NB4 (cell line): ENCODE measurements at regions not wholly inside any gene's neighbourhood (a gene's known extent, or its start where the extent isn't known, plus 50 kb on each side); places are given as distances from the start of the nearest gene placed in this dataset.
"Not testable (repeated sequence)": the region's sequence is repeated elsewhere in the genome, so short reads cannot be mapped to it uniquely, and the experiment has no call there.

Experiments used
- DNase-seq: peaks from one replicate; pipeline ENCODE4 v3.0.0; 2010; ENCODE audit warnings: low read depth
- H3K4me3 ChIP-seq: one replicate; pipeline ENCODE4 v1.5.1; 2011; ENCODE audit warnings: mild to moderate bottlenecking, low read depth, low read length, moderate library complexity
- MYC ChIP-seq: IDR thresholded peaks from 2 replicates; pipeline ENCODE4 v1.6.1; 2011; ENCODE audit warnings: low read depth, low read length
- POLR2A ChIP-seq: IDR thresholded peaks from 2 replicates; pipeline ENCODE4 v1.6.1; 2011; ENCODE audit warnings: mild to moderate bottlenecking; ENCODE audit not compliant: insufficient read length; ENCODE audit errors: extremely low read depth
- TF ChIP-seq, protein P1 (sequence below): IDR thresholded peaks from 2 replicates; pipeline ENCODE4 v1.6.1; 2011; ENCODE audit warnings: low read depth, low read length
- TF ChIP-seq, protein P2 (sequence below): IDR thresholded peaks from one replicate; pipeline ENCODE4 v1.5.1; 2012; ENCODE audit warnings: low read depth, low read length

- DNase-seq, result no peak
- TF ChIP-seq POLR2A (no peak), MYC (no peak)
- TF ChIP-seq, protein P1, sequence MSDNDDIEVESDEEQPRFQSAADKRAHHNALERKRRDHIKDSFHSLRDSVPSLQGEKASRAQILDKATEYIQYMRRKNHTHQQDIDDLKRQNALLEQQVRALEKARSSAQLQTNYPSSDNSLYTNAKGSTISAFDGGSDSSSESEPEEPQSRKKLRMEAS, result no peak
- TF ChIP-seq, protein P2, sequence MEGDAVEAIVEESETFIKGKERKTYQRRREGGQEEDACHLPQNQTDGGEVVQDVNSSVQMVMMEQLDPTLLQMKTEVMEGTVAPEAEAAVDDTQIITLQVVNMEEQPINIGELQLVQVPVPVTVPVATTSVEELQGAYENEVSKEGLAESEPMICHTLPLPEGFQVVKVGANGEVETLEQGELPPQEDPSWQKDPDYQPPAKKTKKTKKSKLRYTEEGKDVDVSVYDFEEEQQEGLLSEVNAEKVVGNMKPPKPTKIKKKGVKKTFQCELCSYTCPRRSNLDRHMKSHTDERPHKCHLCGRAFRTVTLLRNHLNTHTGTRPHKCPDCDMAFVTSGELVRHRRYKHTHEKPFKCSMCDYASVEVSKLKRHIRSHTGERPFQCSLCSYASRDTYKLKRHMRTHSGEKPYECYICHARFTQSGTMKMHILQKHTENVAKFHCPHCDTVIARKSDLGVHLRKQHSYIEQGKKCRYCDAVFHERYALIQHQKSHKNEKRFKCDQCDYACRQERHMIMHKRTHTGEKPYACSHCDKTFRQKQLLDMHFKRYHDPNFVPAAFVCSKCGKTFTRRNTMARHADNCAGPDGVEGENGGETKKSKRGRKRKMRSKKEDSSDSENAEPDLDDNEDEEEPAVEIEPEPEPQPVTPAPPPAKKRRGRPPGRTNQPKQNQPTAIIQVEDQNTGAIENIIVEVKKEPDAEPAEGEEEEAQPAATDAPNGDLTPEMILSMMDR, result no peak
- no peak overlapping the region for H3K4me3 ChIP-seq
Measured at GRCh38 chr12:29895966-29896365, 112.2 kb upstream of the TMTC1 start.

GRCh38 chr12:29893002-29893401 is 109.3 kb upstream of the TMTC1 start:
- TF ChIP-seq MYC, result no peak
- TF ChIP-seq POLR2A, result no peak
- TF ChIP-seq, protein P1, result no peak
- TF ChIP-seq, protein P2, result no peak
- H3K4me3 ChIP-seq, result no peak overlapping the region
- DNase-seq, result no peak

DNA sequence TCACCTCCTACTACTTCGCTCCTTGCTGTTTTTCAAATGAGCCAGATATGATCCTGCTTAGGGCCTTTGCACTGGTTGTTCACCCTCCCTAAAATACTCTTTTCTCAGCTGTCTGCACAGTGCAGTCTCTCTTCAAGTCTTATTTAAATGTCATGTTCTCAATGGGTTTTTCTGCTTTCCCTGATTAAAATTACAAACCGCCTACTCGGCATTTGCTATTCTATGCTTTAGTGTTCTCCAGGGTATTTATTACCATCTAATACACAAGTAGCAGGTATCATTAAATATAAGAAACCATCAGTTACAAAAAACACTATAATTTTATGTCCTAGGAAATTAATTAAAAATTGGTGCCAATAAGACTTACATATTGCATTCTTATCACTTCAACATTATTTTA is 108.0 kb upstream of the TMTC1 start:
- no peak for DNase-seq
- TF ChIP-seq, protein P1, result no peak
- TF ChIP-seq, protein P2, result no peak
- no peak for TF ChIP-seq POLR2A
- TF ChIP-seq MYC, result no peak
- H3K4me3 ChIP-seq, result no peak overlapping the region

GRCh38 chr12:29889737-29890136 is 106.0 kb upstream of the TMTC1 start:
- TF ChIP-seq, protein P2, result peak; percentile 60
- TF ChIP-seq, protein P1, result no peak
- no peak for TF ChIP-seq POLR2A
- TF ChIP-seq MYC, result no peak
- DNase-seq, result peak; percentile 63

DNA sequence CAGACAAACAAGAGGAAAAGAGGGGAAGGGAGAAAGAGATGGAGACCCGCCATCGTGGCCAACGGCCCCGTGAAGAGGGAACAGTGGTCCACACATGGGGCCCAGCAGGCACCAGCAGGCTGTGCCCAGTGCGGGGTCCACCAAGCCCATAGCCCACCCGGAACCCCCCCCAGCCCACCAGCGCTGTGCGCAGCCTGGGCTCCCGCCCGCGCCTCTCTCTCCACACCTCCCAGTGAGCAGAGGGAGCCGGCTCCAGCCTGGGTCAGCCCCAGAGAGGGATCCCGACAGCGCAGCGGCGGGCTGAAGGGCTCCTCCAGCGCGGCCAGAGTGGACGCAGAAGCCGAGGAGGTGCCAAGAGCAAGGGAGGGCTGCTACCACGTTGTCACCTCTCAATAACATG is 105.0 kb upstream of the TMTC1 start:
- TF ChIP-seq, protein P1, result no peak
- no peak for TF ChIP-seq MYC
- TF ChIP-seq POLR2A, result no peak
- TF ChIP-seq, protein P2, result no peak
- H3K4me3 ChIP-seq, result no peak overlapping the region

More at GRCh38 chr12:29889737-29890136, 106.0 kb upstream of the TMTC1 start:
- no peak overlapping the region for H3K4me3 ChIP-seq

GRCh38 chr12:29884957-29885356 is 101.2 kb upstream of the TMTC1 start:
- not testable (repeated sequence) for DNase-seq, H3K4me3 ChIP-seq

More for the DNA sequence above, 105.0 kb upstream of the TMTC1 start:
- DNase-seq, result no peak
